ENCODE measurements at regions not wholly inside any gene's neighbourhood (a gene's known extent, or its start where the extent isn't known, plus 50 kb on each side); places are given as distances from the start of the nearest gene placed in this dataset.

DNA sequence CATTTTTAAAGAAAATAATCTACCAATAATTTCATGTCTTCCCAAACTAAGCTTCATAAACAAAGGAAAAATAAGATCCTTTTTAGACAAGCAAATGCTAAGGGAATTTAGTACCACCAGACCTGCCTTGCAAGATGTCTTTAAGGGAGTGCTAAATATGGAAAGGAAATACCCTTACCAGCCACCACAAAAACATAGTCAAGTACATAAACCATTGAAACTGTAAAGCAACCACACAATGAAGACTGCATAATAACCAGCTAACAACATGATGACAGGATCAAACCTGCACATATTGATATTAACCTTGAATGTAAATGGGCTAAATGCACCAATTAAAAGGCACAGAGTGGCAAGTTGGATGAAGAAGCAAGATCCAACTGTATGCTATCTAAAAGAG, 586.5 kb upstream of the NRG3 start:
- intact Hi-C loops (cut with micrococcal nuclease; ENCODE audit: unreplicated experiment): no loop called here
- BruUV-seq (replicated peaks): no TSS peak
- ATAC-seq (no peak), FAIRE-seq (no peak), DNase-seq (ENCODE audit: low spot score) (no peak)
- H3K36me3 ChIP-seq (replicated peaks in 1 of 2; ENCODE audit: control insufficient read depth in 1 of 2, insufficient read depth in 2 of 2, low read length in 2 of 2): no peaks in the 10 kb centered on the region
- peaks cover 86% of the 10 kb centered on the region for H3K9me3 ChIP-seq (ENCODE audit: low read length)
- no peak for TF ChIP-seq ZNF34 (CRISPR knock-in tag; IDR thresholded peaks at IDR 0.05; ENCODE audit: borderline replicate concordance)
- no peak for TF ChIP-seq SP5 (CRISPR knock-in tag; IDR thresholded peaks at IDR 0.05; ENCODE audit: borderline replicate concordance, low read depth)
- TF ChIP-seq ZNF382 (CRISPR knock-in tag; IDR thresholded peaks at IDR 0.05; ENCODE audit: borderline replicate concordance): no peak
- no peak for TF ChIP-seq KMT2A (CRISPR knock-in tag; IDR thresholded peaks at IDR 0.05)
- no peak for TF ChIP-seq NFKB2 (CRISPR knock-in tag; IDR thresholded peaks at IDR 0.05; ENCODE audit: borderline replicate concordance)
- TF ChIP-seq, protein P1, sequence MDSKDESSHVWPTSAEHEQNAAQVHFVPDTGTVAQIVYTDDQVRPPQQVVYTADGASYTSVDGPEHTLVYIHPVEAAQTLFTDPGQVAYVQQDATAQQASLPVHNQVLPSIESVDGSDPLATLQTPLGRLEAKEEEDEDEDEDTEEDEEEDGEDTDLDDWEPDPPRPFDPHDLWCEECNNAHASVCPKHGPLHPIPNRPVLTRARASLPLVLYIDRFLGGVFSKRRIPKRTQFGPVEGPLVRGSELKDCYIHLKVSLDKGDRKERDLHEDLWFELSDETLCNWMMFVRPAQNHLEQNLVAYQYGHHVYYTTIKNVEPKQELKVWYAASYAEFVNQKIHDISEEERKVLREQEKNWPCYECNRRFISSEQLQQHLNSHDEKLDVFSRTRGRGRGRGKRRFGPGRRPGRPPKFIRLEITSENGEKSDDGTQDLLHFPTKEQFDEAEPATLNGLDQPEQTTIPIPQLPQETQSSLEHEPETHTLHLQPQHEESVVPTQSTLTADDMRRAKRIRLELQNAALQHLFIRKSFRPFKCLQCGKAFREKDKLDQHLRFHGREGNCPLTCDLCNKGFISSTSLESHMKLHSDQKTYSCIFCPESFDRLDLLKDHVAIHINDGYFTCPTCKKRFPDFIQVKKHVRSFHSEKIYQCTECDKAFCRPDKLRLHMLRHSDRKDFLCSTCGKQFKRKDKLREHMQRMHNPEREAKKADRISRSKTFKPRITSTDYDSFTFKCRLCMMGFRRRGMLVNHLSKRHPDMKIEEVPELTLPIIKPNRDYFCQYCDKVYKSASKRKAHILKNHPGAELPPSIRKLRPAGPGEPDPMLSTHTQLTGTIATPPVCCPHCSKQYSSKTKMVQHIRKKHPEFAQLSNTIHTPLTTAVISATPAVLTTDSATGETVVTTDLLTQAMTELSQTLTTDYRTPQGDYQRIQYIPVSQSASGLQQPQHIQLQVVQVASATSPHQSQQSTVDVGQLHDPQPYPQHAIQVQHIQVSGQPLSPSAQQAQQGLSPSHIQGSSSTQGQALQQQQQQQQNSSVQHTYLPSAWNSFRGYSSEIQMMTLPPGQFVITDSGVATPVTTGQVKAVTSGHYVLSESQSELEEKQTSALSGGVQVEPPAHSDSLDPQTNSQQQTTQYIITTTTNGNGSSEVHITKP (CRISPR knock-in tag; IDR thresholded peaks at IDR 0.05; ENCODE audit: low read depth): no peak
- TF ChIP-seq, protein P2, sequence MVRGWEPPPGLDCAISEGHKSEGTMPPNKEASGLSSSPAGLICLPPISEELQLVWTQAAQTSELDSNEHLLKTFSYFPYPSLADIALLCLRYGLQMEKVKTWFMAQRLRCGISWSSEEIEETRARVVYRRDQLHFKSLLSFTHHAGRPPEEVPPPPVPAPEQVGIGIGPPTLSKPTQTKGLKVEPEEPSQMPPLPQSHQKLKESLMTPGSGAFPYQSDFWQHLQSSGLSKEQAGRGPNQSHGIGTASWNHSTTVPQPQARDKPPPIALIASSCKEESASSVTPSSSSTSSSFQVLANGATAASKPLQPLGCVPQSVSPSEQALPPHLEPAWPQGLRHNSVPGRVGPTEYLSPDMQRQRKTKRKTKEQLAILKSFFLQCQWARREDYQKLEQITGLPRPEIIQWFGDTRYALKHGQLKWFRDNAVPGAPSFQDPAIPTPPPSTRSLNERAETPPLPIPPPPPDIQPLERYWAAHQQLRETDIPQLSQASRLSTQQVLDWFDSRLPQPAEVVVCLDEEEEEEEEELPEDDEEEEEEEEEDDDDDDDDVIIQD (CRISPR knock-in tag; IDR thresholded peaks at IDR 0.05; ENCODE audit: low read depth): no peak
- TF ChIP-seq, protein P3, sequence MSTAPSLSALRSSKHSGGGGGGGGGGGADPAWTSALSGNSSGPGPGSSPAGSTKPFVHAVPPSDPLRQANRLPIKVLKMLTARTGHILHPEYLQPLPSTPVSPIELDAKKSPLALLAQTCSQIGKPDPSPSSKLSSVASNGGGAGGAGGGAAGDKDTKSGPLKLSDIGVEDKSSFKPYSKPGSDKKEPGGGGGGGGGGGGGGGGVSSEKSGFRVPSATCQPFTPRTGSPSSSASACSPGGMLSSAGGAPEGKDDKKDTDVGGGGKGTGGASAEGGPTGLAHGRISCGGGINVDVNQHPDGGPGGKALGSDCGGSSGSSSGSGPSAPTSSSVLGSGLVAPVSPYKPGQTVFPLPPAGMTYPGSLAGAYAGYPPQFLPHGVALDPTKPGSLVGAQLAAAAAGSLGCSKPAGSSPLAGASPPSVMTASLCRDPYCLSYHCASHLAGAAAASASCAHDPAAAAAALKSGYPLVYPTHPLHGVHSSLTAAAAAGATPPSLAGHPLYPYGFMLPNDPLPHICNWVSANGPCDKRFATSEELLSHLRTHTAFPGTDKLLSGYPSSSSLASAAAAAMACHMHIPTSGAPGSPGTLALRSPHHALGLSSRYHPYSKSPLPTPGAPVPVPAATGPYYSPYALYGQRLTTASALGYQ (CRISPR knock-in tag; IDR thresholded peaks at IDR 0.05): no peak
- TF ChIP-seq ZNF253 (CRISPR knock-in tag; IDR thresholded peaks at IDR 0.05; ENCODE audit: borderline replicate concordance): no peak
- no peak for TF ChIP-seq IKZF1 (IDR thresholded peaks at IDR 0.05)
- no peak for TF ChIP-seq ZBTB7A (CRISPR knock-in tag; IDR thresholded peaks at IDR 0.05)
- TF ChIP-seq POLR2A (IDR thresholded peaks at IDR 0.05; ENCODE audit: insufficient read depth in 1 of 2, low read depth in 2 of 2, low read length in 2 of 2): no peak
- CTCF ChIA-PET (ENCODE audit: low intra/inter-chr PET ratio, low total read pairs): no interaction called here
- no peak overlapping the region for H3K9ac ChIP-seq (ENCODE audit: insufficient read depth, low read depth, low read length)
- H3K4me3 ChIP-seq (replicated peaks in 1 of 3; ENCODE audit: insufficient read depth in 1 of 3, low read depth in 2 of 3, low read length in 3 of 3): no peak overlapping the region
- no peak overlapping the region for H2AFZ ChIP-seq (ENCODE audit: low read length)
- in situ Hi-C loops (cut with HindIII; ENCODE audit: extremely low pct_ligation_motif_present, low pct_unique_long_range_greater_than_20kb): no loop called here
- H3K27ac ChIP-seq (ENCODE audit: extremely low read length, insufficient read depth, low read length): no peak overlapping the region
- no peaks in the 10 kb centered on the region for H3K4me1 ChIP-seq (ENCODE audit: insufficient read depth, low read length)
- no peaks in the 10 kb centered on the region for H3K27me3 ChIP-seq (ENCODE audit: control insufficient read depth in 1 of 2, insufficient read depth in 2 of 2, low read length in 2 of 2)
- H3K79me2 ChIP-seq (ENCODE audit: insufficient read depth, low read length): no peaks in the 10 kb centered on the region
- POLR2A ChIA-PET: no interaction called here
- no peak overlapping the region for H3K4me2 ChIP-seq (ENCODE audit: low read depth, low read length)
- H4K20me1 ChIP-seq (ENCODE audit: insufficient read depth, low read length): no peaks in the 10 kb centered on the region

All from HepG2 (cell line).